M059J (cell line): ENCODE measurements at regions not wholly inside any gene's neighbourhood (a gene's known extent, or its start where the extent isn't known, plus 50 kb on each side); places are given as distances from the start of the nearest gene placed in this dataset.
A peak's percentile ranks its signal among the peaks of the same experiment; 100 is the strongest.

Source experiments
- DNase-seq: peaks from one replicate; pipeline ENCODE4 v3.0.0-alpha.2; 2012; ENCODE audit warnings: low read depth

DNA sequence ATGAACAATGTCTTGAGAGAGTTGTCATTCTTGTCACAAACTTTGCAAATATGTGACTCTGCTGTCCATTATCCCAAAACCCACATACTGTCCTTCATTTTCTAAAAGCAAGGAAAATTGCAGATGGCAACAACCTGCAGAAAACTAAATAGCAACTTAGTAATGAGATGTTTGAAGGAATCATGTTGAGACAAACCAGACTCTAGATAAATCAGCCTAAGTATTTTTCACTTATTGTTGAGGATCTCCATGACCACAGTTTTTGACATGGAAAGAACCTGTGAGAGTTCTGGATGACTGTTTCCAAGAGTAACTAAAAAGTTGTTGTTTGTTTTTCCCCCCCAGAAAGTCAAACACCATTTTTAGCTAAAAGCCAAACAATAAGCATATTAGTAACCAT lies 535.2 kb upstream of the ZNF608 start:
- no peak for DNase-seq

DNA sequence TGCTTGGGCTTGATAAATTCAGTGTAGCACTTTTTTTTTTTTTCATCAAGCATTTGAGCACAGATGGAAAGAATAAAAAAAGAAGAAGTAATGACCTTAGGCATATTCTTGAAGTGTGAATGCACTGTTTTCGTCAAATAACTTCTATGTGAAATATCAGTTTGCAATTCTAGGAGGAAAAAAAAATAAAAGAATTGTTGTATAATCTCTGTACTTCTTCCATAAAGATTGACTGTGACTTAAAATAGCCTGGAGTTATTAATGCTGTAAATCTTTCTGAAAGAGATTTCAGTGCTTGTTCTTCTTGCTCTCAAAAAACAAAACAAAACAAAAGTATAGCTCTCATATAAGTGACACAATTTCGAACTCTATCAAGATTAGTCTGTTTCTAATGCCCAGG lies 536.9 kb upstream of the ZNF608 start:
- DNase-seq, result no peak

DNA sequence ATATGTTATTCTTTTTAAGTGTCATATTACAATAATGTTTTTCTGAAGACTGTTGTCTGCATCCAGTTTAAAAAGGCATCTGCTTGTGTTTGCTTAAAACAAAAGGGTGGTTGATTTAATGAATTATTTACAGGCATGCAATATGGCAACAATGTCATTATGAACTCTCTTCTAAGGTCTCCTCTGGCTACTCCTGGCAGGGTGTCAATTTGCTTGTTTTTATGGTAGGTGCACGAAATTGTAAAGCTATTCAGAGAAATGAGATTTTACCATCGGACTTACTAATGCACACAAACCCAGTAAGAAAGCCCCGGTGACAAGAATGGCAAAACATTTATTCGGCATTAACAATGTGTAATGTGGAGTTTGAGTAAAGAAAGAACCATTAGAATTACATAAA lies 539.8 kb upstream of the ZNF608 start:
- DNase-seq, result no peak

DNA sequence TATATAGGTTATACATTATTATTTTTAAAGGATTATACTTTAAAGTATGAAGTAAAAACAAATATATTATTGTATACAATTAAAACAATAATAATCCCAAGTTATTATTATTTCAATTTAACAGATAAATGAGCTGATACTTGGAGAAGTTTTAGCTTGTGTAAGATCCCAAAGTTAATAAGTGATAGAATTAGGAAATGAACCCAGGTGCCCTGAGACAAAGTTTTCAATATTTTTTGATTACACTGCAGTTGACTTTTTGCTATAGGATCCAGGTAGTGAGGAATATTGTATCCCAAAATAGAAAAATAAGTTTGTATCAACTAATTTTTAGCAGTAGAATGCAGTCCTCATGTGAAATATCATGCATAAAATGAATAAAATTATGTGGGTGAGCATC lies 543.2 kb upstream of the ZNF608 start:
- DNase-seq, result no peak

DNA sequence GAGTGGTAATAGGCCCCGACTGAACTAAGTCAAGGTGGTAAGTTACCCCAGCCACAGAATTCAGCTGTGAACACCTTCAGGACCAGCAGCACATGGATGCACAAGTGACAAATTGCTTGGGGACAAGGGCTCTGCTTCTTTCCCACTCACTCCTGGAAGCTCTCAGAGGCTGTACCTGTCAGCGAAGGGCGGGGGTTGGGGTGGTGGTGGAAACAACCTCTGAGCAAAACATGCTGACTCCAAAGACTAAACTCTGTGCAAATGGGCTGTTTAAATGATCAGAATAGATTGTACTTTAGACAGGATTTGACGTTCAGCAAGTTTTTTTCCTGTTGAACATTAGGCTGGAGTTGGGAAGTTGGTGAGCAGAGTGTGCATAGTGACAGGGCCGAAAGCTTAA lies 544.5 kb upstream of the ZNF608 start:
- DNase-seq, result no peak

DNA sequence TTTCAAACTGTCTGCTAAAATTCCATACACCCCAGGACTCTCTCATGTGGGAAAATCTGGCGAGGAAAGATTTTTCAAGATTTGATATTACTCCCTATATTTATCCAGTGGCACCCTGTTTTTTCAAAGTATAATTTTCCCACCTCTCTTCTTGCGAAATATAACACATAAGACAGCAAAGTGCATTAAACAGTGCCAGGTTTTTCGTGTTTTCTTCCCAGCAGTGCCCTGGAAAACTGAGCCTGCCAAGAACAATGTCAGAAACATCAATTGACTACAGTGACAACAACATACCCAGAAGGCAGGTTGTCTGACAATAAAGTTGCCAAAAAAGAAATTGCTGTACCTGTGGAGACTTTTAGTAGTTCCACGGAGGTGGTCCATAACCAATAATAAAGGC lies 545.0 kb upstream of the ZNF608 start:
- no peak for DNase-seq

DNA sequence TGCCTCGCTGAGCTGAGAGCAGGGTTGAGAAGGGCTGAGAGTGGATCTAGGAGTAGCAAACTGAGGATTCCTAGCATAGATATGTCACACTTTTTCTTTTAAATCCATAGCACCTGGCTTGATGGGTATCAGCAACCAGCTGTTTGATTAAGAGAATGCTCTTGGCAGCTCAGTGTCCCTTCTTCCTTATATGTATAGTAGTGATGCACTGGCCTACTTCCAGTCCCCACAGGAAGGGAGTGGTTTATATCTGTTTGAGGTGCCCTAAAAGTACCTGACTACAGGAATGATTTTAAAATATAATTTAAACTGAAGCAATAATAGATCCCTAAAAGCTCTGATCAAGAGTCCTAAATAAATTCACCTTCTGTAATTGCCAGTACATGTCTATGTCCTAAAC lies 546.8 kb upstream of the ZNF608 start:
- no peak for DNase-seq

DNA sequence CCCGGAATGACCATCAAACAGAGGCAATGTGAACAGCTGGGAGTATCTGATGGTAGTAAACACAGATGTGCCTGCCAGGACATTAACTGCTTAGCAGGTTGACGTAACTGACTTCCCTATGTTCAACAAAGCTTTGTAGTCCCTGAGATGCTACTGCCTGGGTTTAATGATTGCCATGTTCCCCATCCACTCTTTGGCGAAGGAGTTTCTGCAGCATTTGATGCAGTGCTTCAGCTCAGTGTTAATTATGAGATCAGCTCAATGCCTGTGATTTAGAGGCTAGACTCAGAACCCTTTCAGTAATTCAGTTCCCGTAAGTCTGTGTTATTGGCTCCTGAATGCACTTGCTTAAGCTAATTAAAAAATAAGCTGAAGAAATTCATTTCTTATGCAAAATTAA lies 547.3 kb upstream of the ZNF608 start:
- DNase-seq, result no peak

DNA sequence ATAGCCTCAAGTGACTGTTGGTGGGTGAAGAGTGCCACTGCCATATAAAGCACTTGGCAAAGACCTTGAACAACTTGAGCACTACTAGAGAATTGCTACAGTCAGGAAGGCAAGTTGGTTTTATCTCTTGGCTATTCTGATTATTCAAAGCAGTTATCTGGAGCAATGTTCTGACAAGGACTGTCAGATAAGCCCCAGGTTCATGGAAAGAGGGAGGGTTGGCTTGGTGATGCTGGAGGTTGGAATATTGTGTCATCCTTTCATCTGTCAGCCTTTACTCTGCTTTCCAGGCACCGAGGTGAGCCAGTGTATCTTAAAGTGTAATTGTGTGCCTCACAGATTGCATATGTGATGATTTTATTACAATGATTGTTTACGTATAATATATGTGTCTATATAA lies 548.4 kb upstream of the ZNF608 start:
- DNase-seq, result no peak

DNA sequence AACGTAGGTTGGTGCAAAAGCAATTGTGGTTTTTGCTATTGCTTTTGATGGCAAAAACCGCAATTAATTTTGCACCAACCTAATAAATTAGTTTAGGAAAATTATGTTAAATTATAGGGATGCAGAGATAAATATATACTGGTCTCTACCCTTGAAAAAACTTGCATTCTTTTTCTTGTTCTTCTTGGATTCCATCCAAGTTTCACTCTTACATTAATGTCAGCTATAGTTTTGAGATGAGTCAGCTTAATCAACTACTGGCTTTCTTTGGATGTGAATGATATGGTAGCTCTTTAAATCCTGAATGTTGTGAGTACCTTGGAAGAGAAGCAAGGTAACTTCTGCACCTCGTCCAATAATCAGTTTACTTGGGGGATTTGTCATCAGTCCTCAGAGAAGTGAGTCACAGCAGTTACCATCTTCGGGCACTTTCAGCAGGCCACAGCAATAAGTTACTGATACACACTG lies 549.0 kb upstream of the ZNF608 start:
- peak; percentile 29 for DNase-seq

DNA sequence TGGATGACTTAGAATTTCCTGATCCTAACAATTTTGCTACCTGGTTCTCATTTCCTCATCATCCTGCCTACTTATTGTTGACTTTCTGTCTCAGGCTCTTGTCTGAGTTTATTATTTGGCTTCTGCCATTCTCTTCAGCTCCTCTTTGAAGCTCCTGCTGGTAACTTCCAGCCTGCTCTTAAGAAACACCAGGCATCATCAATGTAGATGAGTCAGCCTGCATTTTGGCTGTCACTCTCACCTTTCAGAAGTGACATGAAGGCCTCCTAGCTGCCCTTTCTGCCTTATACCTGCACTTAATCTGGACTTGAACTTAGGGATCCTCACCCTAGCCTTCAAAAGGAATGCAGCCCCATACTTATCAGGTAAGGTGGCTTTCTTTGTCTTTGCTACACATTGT lies 551.8 kb upstream of the ZNF608 start:
- DNase-seq, result peak; percentile 36

DNA sequence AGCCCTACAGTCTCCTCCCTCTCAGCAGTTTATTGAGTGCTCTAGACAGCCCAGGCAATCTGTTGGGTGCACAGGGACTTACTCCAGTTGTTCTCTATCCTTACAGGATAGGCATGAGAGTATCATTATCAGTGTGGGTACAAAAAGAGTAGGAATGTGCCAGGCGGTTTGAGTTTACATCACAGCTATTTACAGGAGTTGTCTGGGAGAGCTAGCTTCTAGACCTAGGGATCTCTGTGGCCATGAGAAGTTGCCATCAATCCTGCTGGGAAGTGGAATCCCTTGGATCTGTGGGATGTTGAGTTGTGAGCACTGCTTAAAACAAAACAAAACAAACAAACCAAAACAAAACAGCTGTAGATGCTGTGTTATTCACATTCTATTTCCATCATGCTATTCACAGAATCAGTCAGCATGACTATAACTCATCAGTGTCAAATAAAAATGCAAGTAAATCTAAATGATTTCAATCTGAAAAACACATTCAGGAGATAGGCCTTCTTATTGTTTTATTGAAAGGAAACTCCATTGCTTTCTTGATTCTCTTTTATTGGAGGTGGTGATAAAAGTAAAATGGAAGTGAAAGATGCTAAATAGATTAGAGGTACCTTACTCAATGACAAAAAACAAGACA lies 552.4 kb upstream of the ZNF608 start:
- DNase-seq, result peak; percentile 56

DNA sequence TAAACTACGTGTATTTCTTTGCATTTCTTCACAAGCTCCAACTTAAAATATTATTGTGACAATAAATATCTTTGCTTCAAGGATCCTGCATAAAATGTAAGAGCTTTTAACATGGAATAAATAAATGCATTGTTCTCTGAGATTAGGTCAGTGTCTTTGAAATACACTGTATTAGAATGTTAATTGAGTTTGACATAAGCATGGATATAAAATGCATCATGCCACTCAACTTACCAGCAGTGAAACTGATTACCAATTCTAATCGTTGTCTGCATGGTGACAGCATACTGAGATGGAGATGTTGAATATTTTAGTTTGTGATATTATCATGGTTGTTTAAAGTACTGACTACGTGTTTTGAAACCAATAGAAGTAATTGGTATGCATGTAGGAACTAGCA lies 555.3 kb upstream of the ZNF608 start:
- DNase-seq, result no peak

DNA sequence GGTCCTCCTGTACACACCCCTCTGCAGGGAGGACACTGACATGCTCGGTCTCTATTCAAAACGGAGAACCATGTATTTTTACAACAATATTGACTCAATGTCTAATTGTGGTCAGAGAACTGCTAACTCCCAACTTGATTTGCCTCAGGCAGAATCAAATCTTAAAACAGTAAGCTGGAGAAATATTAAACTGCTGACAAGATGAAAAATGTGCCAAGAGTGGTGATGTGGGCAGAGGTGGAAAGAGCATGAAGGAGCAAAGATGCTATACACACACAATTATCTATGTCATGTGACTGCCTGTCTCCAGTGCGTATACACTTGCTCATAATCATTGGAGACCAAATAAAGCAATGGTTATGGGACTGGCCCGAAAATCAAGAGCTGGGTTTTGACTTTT lies 556.1 kb upstream of the ZNF608 start:
- peak; percentile 79 for DNase-seq

DNA sequence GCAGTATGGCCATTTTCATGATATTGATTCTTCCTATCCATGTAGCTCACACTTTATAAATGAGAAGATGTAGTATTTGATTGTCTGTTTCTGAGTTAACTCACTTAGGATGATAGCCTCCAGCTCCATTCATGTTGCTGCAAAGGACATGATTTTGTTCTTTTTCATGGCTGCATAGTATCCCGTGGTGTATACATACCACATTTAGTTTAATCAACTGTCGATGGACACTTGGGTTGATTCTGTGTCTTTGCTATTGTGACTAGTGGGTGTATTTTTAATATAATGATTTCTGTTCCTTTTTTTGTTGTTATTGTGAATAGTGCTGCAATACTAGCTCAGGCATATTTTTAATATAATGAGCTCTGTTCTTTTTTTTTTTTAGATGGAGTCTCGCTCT lies 560.3 kb upstream of the ZNF608 start:
- no peak for DNase-seq

DNA sequence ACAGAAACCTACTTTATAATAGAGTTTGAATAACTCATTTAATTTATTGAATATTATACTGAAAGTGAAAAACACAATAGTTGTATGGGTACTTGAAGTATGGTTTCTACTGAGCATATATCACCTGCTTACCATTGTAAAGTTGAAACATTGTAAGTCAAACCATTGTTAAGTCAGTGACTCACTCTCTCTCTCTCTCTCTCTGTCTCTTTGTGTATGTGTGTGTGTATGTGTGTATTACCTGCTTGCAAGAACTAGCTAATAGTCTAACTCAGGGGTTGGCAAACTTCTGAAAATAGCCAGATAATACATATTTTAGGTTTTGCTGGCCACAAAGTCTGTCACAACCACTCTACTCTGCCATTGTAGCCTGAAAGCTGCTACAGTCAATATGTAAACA lies 564.3 kb upstream of the ZNF608 start:
- peak; percentile 75 for DNase-seq

DNA sequence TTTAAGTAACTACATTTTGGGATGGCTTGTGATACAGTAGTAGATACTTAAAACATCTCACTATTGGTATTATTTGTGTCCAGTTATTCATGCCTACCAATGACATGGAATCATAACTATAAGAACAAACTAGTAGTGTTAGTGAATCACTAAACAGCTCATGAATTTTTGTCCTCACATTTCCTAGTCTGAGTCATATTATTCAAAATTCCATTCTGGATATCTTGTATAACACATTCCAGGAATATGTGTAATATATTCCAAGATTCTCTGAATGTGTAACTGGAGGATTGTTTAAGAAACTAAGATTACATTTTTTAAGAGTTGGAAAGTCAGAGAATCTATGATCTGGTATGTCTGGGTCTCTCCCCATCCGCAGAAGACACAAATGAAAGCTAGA lies 565.3 kb upstream of the ZNF608 start:
- peak; percentile 85 for DNase-seq

DNA sequence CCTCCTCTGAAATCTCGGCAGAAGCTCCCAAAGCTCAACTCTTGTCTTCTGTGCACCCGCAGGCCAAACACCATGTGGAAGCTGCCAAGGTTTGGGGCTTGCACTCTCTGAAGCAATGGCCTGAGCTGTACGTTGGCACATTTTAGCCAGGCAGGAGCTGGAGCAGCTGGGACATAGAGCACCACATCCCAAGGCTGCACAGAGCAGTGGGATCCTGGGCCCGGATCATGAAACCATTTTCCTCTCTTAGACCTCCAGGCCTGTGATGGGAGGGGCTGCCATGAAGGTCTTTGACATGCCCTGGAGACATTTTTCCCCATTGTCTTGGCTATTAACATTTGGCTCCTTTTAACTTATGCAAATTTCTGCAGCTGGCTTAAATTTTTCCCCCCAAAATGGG lies 567.1 kb upstream of the ZNF608 start:
- DNase-seq, result no peak

DNA sequence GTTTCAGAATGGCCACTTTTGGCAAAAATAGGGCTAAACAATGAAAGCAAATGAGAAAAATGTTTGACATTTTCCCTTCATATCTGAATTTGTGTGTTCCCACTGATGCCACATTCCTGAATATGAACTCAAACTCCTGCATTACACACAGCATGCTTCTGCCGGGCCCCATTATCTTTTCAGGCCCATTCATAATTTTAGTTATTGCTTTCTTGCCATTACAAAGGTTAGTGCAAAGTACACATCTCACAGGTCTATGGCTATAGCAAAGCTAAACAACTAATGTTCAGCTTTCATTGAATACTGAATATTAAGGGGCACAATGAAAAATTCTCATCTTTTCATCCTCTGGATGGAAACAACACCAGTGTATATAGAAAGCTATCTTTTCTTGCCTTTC lies 568.9 kb upstream of the ZNF608 start:
- no peak for DNase-seq

DNA sequence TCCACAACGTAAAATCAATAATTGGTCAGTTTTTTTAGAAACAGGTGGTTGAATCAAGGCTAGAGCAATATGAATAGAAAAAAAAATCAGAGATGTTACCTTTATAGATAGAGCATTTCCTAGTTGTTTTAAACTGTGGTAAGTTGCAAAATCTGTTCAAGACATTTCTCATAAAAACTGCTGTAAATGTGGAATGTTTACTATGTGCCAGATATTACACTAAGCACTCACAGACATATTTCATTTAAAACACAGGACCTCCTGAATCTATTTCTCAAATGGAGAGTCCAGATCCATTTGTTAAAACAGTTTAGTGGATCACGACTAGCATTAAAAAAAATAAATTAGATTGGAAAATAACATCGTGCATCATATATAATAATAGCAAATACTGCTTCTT lies 570.0 kb upstream of the ZNF608 start:
- DNase-seq, result no peak

DNA sequence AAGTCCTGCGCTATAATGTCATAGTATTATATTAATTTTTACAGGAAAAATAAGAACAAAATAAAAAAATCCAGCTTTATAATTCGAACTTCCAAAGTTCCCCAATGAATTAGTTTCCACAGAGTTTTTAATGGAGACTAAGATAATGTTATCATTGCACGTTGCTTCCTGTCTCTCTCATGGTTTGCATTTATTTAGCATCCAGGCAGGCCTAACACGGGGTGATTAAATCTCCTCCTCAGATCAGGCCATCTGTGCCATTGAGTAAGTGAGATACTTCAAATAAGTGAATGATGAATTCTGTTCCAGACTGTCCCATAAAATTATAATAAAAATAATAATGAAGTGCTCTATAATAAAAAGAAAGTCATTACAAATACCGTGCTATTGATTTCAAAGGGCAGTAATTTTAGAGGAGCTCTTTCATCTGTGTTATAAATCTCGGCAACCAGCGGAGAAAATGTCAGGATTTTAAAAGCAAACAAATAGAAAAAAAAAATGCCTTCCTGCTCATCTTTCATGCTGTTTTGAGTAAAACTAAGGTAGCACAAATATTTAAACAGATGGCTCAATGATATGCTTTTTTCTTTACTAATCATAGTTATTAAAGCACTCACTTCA lies 570.6 kb upstream of the ZNF608 start:
- DNase-seq, result no peak

DNA sequence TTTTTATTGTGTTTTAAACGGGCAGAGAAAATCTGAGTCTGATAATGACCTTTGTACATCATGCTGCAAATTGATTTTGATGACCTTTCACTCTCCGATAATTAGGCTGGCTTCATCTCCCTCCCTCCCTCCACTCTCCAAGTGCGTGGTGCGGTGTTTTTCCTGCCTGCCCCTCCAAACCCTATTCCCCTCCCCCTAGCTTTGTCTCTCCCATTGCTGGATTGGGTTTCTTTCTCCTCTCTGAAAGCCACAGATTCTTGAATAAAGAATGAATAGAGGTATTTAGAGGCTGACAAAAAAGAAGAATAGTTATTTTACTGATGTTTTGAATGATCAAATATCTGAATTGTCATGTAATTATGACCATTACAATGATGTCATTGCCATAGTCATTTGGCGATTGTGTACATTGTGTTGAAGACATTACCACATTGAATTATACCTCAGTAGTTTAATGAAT lies 571.1 kb upstream of the ZNF608 start:
- DNase-seq, result no peak

DNA sequence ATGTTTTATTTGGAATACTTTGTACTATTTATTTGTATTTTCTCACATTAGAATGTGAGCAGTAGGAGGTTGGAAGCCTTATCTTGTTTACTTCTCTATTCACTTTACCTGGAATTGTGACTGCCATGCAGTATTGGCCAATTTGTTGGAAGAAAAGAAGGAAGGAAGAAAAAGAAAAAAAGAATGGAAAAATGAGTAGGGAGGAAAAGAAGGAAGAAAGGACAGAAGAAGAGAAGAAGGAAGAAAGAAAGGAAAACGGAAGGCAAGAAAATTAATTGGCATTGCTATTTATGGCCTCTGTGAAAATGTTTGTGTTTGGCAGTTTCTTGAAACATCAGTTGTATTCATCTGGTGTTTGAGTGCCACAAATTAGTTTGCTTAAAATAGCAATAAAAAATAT lies 575.2 kb upstream of the ZNF608 start:
- no peak for DNase-seq

DNA sequence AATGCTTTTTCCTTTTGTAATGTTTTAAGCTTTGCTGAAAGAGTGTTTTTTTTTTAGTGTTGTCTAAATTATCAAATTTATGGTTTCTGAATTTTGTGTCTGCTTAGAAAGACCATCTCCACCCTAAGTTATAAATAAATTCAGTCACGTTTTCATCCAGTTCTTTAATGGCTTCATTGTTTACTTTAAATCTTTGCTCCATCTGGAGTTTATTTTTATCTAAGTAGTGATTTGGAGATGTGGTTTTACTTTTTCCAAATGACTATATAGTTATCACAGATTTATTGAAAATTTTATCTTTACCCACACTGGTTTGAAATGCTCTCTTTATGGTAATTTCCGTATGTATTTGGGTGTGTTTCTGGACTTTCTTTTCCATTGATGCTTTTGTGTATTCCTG lies 577.2 kb upstream of the ZNF608 start:
- DNase-seq, result no peak
